ENCODE measurements at regions not wholly inside any gene's neighbourhood (a gene's known extent, or its start where the extent isn't known, plus 50 kb on each side); places are given as distances from the start of the nearest gene placed in this dataset.
"Not testable (repeated sequence)": the region's sequence is repeated elsewhere in the genome, so short reads cannot be mapped to it uniquely, and the experiment has no call there.

DNA sequence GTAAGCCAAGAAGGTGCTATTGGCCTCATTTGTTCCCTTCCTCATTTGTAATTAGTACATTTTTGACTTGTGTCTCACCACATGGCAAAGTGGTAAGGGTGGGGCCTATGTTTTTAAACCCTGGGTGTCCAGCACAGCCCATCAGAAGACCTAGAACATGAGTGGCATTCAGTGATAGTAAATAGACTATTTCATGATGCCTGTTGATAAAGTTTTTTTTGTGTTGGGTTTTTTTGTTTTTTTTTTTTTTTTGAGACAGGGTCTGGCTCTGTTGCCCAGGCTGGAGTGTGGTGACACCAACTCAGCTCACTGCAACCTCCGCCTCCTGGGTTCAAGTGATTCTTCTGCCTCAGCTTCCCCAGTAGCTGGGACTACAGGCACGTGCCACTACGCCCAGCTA lies 74.8 kb downstream of the DOP1B start:
- TF ChIP-seq, protein P1, sequence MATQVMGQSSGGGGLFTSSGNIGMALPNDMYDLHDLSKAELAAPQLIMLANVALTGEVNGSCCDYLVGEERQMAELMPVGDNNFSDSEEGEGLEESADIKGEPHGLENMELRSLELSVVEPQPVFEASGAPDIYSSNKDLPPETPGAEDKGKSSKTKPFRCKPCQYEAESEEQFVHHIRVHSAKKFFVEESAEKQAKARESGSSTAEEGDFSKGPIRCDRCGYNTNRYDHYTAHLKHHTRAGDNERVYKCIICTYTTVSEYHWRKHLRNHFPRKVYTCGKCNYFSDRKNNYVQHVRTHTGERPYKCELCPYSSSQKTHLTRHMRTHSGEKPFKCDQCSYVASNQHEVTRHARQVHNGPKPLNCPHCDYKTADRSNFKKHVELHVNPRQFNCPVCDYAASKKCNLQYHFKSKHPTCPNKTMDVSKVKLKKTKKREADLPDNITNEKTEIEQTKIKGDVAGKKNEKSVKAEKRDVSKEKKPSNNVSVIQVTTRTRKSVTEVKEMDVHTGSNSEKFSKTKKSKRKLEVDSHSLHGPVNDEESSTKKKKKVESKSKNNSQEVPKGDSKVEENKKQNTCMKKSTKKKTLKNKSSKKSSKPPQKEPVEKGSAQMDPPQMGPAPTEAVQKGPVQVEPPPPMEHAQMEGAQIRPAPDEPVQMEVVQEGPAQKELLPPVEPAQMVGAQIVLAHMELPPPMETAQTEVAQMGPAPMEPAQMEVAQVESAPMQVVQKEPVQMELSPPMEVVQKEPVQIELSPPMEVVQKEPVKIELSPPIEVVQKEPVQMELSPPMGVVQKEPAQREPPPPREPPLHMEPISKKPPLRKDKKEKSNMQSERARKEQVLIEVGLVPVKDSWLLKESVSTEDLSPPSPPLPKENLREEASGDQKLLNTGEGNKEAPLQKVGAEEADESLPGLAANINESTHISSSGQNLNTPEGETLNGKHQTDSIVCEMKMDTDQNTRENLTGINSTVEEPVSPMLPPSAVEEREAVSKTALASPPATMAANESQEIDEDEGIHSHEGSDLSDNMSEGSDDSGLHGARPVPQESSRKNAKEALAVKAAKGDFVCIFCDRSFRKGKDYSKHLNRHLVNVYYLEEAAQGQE (IDR thresholded peaks at IDR 0.05; ENCODE audit: insufficient read depth in 1 of 2, low read depth in 2 of 2, low read length in 1 of 2): not testable (repeated sequence)
- TF ChIP-seq, protein P2, sequence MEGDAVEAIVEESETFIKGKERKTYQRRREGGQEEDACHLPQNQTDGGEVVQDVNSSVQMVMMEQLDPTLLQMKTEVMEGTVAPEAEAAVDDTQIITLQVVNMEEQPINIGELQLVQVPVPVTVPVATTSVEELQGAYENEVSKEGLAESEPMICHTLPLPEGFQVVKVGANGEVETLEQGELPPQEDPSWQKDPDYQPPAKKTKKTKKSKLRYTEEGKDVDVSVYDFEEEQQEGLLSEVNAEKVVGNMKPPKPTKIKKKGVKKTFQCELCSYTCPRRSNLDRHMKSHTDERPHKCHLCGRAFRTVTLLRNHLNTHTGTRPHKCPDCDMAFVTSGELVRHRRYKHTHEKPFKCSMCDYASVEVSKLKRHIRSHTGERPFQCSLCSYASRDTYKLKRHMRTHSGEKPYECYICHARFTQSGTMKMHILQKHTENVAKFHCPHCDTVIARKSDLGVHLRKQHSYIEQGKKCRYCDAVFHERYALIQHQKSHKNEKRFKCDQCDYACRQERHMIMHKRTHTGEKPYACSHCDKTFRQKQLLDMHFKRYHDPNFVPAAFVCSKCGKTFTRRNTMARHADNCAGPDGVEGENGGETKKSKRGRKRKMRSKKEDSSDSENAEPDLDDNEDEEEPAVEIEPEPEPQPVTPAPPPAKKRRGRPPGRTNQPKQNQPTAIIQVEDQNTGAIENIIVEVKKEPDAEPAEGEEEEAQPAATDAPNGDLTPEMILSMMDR (IDR thresholded peaks at IDR 0.05): not testable (repeated sequence)
- TF ChIP-seq POLR2AphosphoS5, TCF7L2 (IDR thresholded peaks at IDR 0.05; ENCODE audit: low read depth, low read length): not testable (repeated sequence)
